ENCODE measurements at regions not wholly inside any gene's neighbourhood (a gene's known extent, or its start where the extent isn't known, plus 50 kb on each side); places are given as distances from the start of the nearest gene placed in this dataset.

DNA sequence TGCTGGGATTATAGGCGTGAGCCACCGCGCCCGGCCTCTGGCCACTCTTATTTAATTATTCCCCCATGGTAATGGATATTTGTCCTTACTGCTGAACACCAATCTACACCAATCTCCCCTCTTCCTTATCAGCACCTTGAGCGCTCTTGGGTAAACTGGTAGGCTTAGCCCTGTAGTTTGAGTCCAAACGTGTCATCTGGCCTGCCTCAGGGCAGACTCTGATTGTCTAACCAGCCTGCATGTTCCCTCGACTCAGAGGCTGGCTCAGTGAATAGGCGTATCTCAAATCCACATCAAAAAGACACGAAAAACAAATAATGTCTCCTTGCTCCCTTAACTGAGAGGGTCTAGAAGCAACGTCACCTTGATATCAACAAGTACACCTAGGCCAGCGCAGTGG, 260.9 kb downstream of the TFAP2C start:
- H3K27ac ChIP-seq, result no peak overlapping the region
- H3K27me3 ChIP-seq, result peaks cover 0 to 12% (median 0%) of the 10 kb centered on the region in 7 donors
- no peaks in the 10 kb centered on the region for H3K4me1 ChIP-seq
- intact Hi-C loops (cut with DNase I), result no loop called here
- DNase-seq (no peak), ATAC-seq (no peak)
- H3K36me3 ChIP-seq, result no peaks in the 10 kb centered on the region
- H3K9me3 ChIP-seq, result no peaks in the 10 kb centered on the region
- 80 to 81% methylated on average over 11 of the region's 11 CpGs for WGBS, 2 donors
- H3K4me3 ChIP-seq, result no peak overlapping the region
- TF ChIP-seq, protein P1, sequence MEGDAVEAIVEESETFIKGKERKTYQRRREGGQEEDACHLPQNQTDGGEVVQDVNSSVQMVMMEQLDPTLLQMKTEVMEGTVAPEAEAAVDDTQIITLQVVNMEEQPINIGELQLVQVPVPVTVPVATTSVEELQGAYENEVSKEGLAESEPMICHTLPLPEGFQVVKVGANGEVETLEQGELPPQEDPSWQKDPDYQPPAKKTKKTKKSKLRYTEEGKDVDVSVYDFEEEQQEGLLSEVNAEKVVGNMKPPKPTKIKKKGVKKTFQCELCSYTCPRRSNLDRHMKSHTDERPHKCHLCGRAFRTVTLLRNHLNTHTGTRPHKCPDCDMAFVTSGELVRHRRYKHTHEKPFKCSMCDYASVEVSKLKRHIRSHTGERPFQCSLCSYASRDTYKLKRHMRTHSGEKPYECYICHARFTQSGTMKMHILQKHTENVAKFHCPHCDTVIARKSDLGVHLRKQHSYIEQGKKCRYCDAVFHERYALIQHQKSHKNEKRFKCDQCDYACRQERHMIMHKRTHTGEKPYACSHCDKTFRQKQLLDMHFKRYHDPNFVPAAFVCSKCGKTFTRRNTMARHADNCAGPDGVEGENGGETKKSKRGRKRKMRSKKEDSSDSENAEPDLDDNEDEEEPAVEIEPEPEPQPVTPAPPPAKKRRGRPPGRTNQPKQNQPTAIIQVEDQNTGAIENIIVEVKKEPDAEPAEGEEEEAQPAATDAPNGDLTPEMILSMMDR (IDR thresholded peaks at IDR 0.05), result no peak

DNA sequence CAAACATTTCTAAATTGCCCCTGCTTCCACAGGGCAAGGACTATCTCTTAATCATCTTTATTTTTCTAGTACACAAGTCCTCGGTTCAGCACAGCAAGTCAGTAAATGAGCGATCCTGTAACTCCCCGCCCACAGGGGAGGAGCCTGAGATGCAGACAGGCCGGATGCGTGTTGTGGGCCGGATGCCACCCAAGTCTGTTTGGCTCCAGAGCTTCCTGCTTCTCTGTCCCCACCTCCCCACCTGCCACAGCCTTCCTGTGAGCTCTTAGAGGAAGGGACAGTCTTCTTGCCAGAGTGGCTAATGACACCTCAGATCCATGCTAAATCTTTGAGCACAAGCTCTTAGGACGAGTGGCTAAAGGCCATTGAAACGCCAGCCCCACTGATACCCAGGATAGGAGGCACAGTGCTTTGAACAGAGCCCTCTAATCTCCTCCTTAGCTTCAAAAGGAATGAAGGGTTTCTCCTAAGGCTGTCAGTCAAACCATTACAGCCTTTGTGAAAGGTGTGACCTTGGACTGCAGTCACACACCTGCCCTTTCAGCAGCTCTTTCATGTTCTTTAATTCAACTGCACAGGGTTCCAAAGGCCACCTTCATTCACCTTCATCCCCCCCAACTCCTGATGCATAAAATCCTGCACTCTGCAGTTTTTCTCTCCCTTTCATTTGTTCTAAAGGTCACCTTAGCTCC, 264.3 kb downstream of the TFAP2C start:
- no peak for ATAC-seq
- no peaks in the 10 kb centered on the region for H3K9me3 ChIP-seq
- no peaks in the 10 kb centered on the region for H3K36me3 ChIP-seq
- H3K4me1 ChIP-seq, result no peaks in the 10 kb centered on the region
- WGBS, 2 donors, result 31 to 48% methylated on average over 8 of the region's 8 CpGs
- intact Hi-C loops (cut with DNase I), result no loop called here
- no peak overlapping the region for H3K27ac ChIP-seq
- DNase-seq, result no peak
- H3K27me3 ChIP-seq, result peaks cover 0 to 27% (median 9%) of the 10 kb centered on the region in 7 donors
- TF ChIP-seq, protein P1 (IDR thresholded peaks at IDR 0.05), result no peak
- no peak overlapping the region for H3K4me3 ChIP-seq

DNA sequence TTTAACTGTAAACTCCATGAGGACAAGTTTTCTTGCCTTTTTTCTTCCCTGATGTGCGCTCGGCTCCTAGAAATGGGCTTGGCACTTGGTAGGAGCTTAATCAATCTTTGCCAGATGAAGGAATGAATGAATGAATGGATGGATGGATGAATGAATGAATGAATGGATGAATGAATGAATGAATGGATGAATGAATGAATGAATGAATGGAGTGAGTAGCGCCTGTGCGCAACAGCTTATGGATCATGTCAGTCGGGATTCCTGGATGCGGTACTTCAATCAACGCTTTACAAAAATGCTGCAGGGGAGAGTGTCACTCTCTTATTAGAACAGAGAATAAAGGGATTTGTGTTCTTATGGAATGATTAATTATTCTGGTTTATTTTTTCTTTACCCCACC, 267.3 kb downstream of the TFAP2C start:
- no peak for DNase-seq
- ATAC-seq, result no peak
- no peak overlapping the region for H3K4me3 ChIP-seq
- TF ChIP-seq, protein P1 (IDR thresholded peaks at IDR 0.05), result no peak
- no peak overlapping the region for H3K27ac ChIP-seq
- H3K9me3 ChIP-seq, result peaks cover 0 to 7% (median 0%) of the 10 kb centered on the region in 11 donors
- intact Hi-C loops (cut with DNase I), result no loop called here
- 86 to 95% methylated on average over 7 of the region's 7 CpGs for WGBS, 2 donors
- peaks cover 0 to 42% (median 15%) of the 10 kb centered on the region in 7 donors for H3K27me3 ChIP-seq
- no peaks in the 10 kb centered on the region for H3K4me1 ChIP-seq
- H3K36me3 ChIP-seq, result no peaks in the 10 kb centered on the region

DNA sequence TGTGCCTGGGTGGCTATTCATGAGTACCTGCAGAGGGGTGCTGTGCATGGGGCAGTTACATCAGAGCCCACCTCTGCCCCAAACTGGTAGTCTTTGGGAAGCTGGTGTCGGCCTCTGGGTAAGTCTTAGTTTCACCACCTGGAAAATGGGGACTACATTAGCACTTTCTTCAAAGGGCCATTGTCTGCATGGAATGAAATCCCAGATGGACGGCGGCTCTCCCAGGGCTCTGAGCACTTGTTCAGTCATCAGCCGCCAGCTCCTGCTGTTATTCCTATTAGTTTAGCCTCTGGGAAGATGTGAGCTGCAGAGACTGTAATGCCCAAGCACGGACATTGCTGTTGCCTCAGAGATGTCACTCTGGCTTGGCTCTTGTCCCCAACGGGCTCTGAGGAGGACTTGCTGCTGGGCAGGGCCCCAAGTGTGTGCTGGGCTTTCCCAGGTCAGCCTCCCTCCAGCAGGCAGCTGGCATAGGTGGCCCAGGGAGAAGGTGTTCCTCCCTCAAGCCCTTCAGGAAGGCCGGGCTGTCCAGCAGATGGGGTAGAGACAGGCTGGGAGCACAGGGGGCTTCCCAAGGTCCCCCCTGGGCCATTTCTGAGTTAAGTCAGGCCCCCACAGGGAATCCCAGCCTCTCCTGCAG, 268.3 kb downstream of the TFAP2C start:
- no peaks in the 10 kb centered on the region for H3K4me1 ChIP-seq
- no peak overlapping the region for H3K27ac ChIP-seq
- DNase-seq, result no peak
- peaks cover 0 to 13% (median 0%) of the 10 kb centered on the region in 11 donors for H3K9me3 ChIP-seq
- peaks cover 0 to 42% (median 15%) of the 10 kb centered on the region in 7 donors for H3K27me3 ChIP-seq
- intact Hi-C loops (cut with DNase I), result no loop called here
- H3K36me3 ChIP-seq, result no peaks in the 10 kb centered on the region
- ATAC-seq, result no peak
- TF ChIP-seq, protein P1 (IDR thresholded peaks at IDR 0.05), result no peak
- 38 to 47% methylated on average over 7 of the region's 7 CpGs for WGBS, 2 donors
- no peak overlapping the region for H3K4me3 ChIP-seq
